GM10266 (cell line): ENCODE measurements at regions not wholly inside any gene's neighbourhood (a gene's known extent, or its start where the extent isn't known, plus 50 kb on each side); places are given as distances from the start of the nearest gene placed in this dataset.

Experiments used
- DNase-seq: peaks from one replicate; pipeline ENCODE4 v3.0.0; 2012; ENCODE audit errors: extremely low spot score
- TF ChIP-seq, protein P1 (sequence below): IDR thresholded peaks from 2 replicates; pipeline ENCODE4 v1.5.1; 2012; ENCODE audit warnings: mild to moderate bottlenecking, low read depth; ENCODE audit not compliant: control insufficient read depth, insufficient read depth; ENCODE audit errors: missing control alignments

DNA sequence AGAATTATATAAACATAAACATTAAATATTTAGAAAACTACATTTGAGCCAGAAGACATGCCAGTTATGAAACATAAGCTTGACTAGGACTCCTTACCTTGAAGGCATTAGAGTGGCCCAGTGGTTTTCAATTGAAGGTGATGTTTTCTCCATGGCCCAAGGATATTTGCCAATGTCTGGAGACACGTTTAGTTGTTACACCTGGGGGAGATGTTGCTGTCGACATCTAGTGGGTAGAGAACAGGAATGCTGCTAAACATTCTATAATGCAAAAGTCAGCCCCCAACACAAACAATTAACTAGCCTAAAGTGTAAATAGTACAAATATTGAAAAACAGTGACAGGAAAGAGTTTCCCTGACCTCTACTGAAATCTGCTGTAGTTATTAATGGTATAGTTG is 200.9 kb upstream of the HS3ST5 start:
- TF ChIP-seq, protein P1, sequence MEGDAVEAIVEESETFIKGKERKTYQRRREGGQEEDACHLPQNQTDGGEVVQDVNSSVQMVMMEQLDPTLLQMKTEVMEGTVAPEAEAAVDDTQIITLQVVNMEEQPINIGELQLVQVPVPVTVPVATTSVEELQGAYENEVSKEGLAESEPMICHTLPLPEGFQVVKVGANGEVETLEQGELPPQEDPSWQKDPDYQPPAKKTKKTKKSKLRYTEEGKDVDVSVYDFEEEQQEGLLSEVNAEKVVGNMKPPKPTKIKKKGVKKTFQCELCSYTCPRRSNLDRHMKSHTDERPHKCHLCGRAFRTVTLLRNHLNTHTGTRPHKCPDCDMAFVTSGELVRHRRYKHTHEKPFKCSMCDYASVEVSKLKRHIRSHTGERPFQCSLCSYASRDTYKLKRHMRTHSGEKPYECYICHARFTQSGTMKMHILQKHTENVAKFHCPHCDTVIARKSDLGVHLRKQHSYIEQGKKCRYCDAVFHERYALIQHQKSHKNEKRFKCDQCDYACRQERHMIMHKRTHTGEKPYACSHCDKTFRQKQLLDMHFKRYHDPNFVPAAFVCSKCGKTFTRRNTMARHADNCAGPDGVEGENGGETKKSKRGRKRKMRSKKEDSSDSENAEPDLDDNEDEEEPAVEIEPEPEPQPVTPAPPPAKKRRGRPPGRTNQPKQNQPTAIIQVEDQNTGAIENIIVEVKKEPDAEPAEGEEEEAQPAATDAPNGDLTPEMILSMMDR = no peak
- DNase-seq = no peak

DNA sequence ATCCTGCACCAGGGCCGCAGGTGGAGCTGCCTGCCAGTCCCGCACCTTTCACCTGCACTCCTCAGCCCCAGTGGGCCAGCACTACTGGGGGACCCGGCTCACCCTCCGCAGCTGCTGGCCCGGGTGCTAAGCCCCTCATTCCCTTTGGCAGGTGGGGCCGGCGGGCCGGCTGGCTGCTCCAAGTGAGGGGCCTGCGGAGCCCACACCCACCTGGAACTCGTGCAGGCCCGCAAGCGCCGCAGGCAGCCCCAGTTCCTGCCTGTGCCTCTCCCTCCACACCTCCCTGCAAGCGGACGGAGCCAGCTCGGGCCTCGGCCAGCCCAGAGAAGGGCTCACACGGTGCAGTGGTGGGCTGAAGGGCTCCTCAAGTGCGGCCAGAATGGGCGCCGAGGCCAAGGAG is 199.0 kb upstream of the HS3ST5 start:
- DNase-seq = no peak
- TF ChIP-seq, protein P1 = no peak

DNA sequence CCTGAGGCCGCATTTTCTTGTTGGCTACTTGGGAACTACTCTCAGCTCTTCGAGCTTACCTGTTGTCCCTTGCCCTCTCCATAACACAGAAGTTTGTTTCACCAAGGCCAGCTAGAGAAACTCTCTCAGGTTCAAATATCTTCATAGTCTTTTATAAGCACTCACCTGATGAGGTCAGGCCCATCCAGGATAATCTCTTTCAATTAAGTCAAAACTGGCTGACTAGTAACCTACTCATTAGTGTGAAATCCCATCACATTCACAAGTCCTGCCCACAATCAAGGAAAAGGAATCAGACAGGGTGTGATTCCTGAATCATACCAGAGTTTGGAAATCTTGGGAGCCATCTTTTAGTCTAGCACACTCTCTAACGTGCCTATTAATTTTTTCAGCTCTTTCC is 195.2 kb upstream of the HS3ST5 start:
- TF ChIP-seq, protein P1 = no peak
- DNase-seq = no peak

DNA sequence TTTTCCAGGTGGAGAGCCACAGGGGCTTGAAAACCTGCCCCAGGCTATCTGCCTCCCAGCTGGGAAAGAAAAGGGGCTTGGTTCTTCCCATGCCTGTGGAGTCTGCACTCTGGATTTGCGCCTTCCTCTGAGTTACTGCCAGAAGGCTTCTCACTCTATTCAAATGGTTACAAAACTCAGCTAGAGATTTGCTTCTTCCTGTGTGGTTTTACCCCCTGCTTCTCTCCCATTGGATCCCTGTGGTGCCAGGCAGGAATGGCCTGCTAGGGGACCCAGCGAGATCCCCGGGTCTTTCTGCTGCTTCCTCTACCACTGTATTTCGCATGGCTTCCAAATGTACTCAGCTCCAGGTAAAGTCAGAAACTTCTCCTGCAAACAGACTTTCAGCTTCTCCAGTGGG is 192.0 kb upstream of the HS3ST5 start:
- TF ChIP-seq, protein P1 = no peak
- no peak for DNase-seq

DNA sequence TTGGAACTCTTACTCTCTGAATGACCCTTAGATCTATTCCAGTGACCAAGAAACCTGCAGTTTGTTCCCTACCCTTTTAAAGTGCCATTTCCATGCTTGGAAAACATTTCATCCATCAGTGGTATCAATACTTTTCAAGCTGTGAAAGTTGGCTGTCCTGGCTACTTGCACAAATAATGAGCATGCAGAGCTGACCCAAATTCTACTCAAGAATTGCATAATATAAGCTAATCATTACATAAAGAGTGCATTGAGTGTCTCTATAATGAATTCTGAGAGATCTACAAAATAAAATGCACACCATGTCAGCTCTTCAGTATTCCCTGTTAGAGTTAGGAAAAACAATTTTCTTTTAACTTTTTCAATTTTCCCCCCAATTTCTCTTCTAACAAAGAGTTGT is 181.3 kb upstream of the HS3ST5 start:
- no peak for DNase-seq
- TF ChIP-seq, protein P1 = no peak

DNA sequence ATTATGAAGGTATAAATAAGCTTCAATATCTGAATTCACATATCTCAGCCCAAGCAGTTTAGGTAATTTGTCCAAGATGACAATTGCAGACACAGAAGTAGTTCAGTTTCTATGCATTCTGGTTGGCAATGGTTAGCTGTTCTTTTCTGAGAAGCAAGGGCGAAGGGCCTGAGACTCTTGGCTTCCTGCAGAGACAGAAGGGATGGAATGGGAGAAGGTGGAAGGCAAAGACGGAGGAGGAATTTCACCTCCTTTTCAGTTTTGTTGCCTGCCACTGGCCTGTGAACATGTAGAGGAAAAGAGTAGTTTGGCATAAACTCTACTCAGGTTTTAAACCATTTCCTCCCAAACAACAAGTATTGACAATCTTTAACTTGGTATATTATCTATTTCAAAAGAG is 180.7 kb upstream of the HS3ST5 start:
- TF ChIP-seq, protein P1 = no peak
- no peak for DNase-seq

DNA sequence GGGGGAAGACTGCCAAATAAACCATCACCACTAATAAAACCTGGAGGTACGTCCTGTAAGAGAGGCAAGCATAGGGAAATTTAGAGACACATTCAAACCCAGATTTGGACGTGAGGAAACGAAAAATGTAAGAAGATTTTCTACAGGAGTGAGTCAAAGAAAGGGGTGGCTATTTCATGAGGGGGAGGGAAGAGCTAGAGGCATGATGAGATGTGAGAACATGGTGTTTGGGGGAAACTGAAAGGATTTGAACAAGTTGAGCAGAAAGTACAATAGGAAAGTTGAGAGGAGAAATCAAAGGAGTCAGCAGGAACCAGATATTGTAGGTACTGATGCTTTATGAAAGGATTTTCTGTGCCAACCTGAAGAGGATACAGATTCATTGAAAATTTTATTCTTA is 179.1 kb upstream of the HS3ST5 start:
- TF ChIP-seq, protein P1 = no peak
- no peak for DNase-seq
